Heart right ventricle (tissue), 16 donors: ENCODE measurements at regions not wholly inside any gene's neighbourhood (a gene's known extent, or its start where the extent isn't known, plus 50 kb on each side); places are given as distances from the start of the nearest gene placed in this dataset.

Experiments
- ATAC-seq, 8 donors: fragments of 200-7000 bp; cut with Tn5 transposase; one replicate each; pipeline ENCODE4 v1.9.1; 2020; ENCODE audit warnings: mild to moderate bottlenecking in 8 of 8, moderate library complexity in 8 of 8, moderate number of reproducible peaks in 1 of 8
- DNase-seq, 2 donors: peaks; one replicate each; pipeline ENCODE4 v3.0.0-alpha.2; 2020
- H3K27ac ChIP-seq, 10 donors: fragments of 200-600 bp; sonication (generic) in 2 of 10; one replicate each; pipeline versions ENCODE4 v1.5.0 to v1.8.0; 2020 to 2022; ENCODE audit warnings: mild to moderate bottlenecking in 3 of 10
- H3K27me3 ChIP-seq, 7 donors: fragments of 200-600 bp; one replicate each; pipeline ENCODE4 v1.8.0; 2021 to 2022; ENCODE audit warnings: mild to moderate bottlenecking in 2 of 7
- H3K36me3 ChIP-seq, 9 donors: fragments of 200-600 bp; sonication (generic) in 1 of 9; one replicate each; pipeline versions ENCODE4 v1.5.0 to v1.8.0; 2020 to 2022; ENCODE audit warnings: mild to moderate bottlenecking in 2 of 9
- H3K4me1 ChIP-seq, 9 donors: fragments of 200-600 bp; sonication (generic) in 1 of 9; one replicate each; pipeline versions ENCODE4 v1.5.0 to v1.8.0; 2020 to 2022; ENCODE audit warnings: mild to moderate bottlenecking in 4 of 9
- H3K4me3 ChIP-seq, 10 donors: fragments of 200-600 bp; sonication (generic) in 2 of 10; one replicate each; pipeline versions ENCODE4 v1.5.0 to v1.8.0; 2020 to 2022; ENCODE audit warnings: mild to moderate bottlenecking in 7 of 10, moderate library complexity in 2 of 10
- H3K9me3 ChIP-seq, 11 donors: fragments of 200-600 bp in 10 of 11; sonication (generic) in 2 of 11; one replicate each; pipeline versions ENCODE4 v1.5.0 to v1.8.0; 2013 to 2022; ENCODE audit warnings: mild to moderate bottlenecking in 2 of 11, control low read depth in 1 of 11, moderate library complexity in 1 of 11
- CTCF ChIP-seq, 9 donors: fragments of 200-600 bp; sonication (generic) in 2 of 9; IDR thresholded peaks; one replicate each; pipeline versions ENCODE4 v1.5.0 to v1.8.0; 2021 to 2022; ENCODE audit warnings: antibody characterized with exemption in 9 of 9, mild to moderate bottlenecking in 5 of 9, moderate library complexity in 1 of 9
- WGBS, 2 donors: extraction: QIAGEN DNeasy Blood & Tissue Kit; methylation state at CpG; one replicate each; pipeline ENCODE4 v1.1.7; 2013; ENCODE audit warnings: inconsistent platforms in 1 of 2; 5-methylcytosine and 5-hydroxymethylcytosine counted together
- intact Hi-C, 10 donors: fragments of 100-400 bp; cut with DNase I; formaldehyde crosslinking; loops; one replicate each; pipeline versions ENCODE4 v1.11.1 to v1.14.2; 2022
- donor health status: Arrhythmogenic right ventricular cardiomyopathy.
- donor health status: ischemic (EF 13 %, LVEDD 7.1; RV severe dilation, severe dysfunction).
- donor health status: healthy with polysubstance abuse.
- donor health status: DM: no; HTN: yes; CAD: no.
- donor health status: DM: no; HTN: no; CAD: no.
- donor health status: ischemic (EF 25% LVEDD 6.9; RV normal size, moderate dysfunction).
- donor health status: ischemic (EF 25% LVEDD 5.7; RV mildly dilated, moderate dysfunction).
- donor health status: healthy.
- donor health status: DM: yes; HTN: yes; CAD: no.
- donor health status: Ischemic cardiomyopathy.
- donor health status: ischemic (EF 35%, LVEDD 5.7; RV mildly dilated, moderate dysfunction).
- donor health status: nonischemic (EF 11% LVEDD 7.7; RV severe dilation, severe dysfunction).
- donor health status: DM: yes; HTN: yes; CAD: no.
- donor health status: PGD.
- donor health status: ischemic (EF 29% LVEDD 5.4; RV normal size, mild dysfunction).
- donor health status: nonischemic (EF 23%, LVEDD 6.1; RV moderate dilation, normal function).

- Histone ChIP-seq H3K4me1 (no peaks in the 10 kb centered on the region), H3K36me3 (no peaks in the 10 kb centered on the region), H3K4me3 (no peak overlapping the region), H3K27me3 (no peaks in the 10 kb centered on the region), H3K27ac (no peak overlapping the region), H3K9me3 (no peaks in the 10 kb centered on the region)
- ATAC-seq (no peak), DNase-seq (no peak)
- intact Hi-C loops = no loop called here
- TF ChIP-seq CTCF (IDR thresholded peaks at IDR 0.05) = no peak
- 85 to 90% methylated on average over 5 of the region's 5 CpGs for WGBS, 2 donors
Measured at GRCh38 chr6:104305206-104305605, 554.5 kb downstream of the HACE1 start.

- H3K4me1 ChIP-seq = no peaks in the 10 kb centered on the region
- no peak overlapping the region for H3K4me3 ChIP-seq
- no peaks in the 10 kb centered on the region for H3K36me3 ChIP-seq
- TF ChIP-seq CTCF (IDR thresholded peaks at IDR 0.05) = no peak
- 37 to 58% methylated on average over 10 of the region's 10 CpGs for WGBS, 2 donors
- H3K9me3 ChIP-seq = no peaks in the 10 kb centered on the region
- ATAC-seq (no peak), DNase-seq (no peak)
- H3K27ac ChIP-seq = no peak overlapping the region
- intact Hi-C loops = no loop called here
- H3K27me3 ChIP-seq = no peaks in the 10 kb centered on the region
Measured at GRCh38 chr6:104301951-104302350, 557.8 kb downstream of the HACE1 start.

- no peaks in the 10 kb centered on the region for H3K9me3 ChIP-seq
- no peaks in the 10 kb centered on the region for H3K4me1 ChIP-seq
Measured at GRCh38 chr6:104286641-104287040, 573.1 kb downstream of the HACE1 start.

GRCh38 chr6:104284872-104285271, 574.8 kb downstream of the HACE1 start:
- ATAC-seq = no peak
- H3K4me3 ChIP-seq = no peak overlapping the region
- TF ChIP-seq CTCF (IDR thresholded peaks at IDR 0.05) = no peak
- DNase-seq = no peak
- no peaks in the 10 kb centered on the region for H3K9me3 ChIP-seq
- no peaks in the 10 kb centered on the region for H3K4me1 ChIP-seq
- H3K36me3 ChIP-seq = no peaks in the 10 kb centered on the region
- 82 to 83% methylated on average over 4 of the region's 4 CpGs for WGBS, 2 donors
- intact Hi-C loops = loop anchor here in 1 of 10 donors (10.0 kb wide), 1 partner anchor 810 kb away; no protein-coding TSS in a partner anchor
- no peaks in the 10 kb centered on the region for H3K27me3 ChIP-seq
- H3K27ac ChIP-seq = no peak overlapping the region

More at GRCh38 chr6:104286641-104287040, 573.1 kb downstream of the HACE1 start:
- intact Hi-C loops = loop anchor here in 1 of 10 donors (10.0 kb wide), 1 partner anchor 812 kb away; no protein-coding TSS in a partner anchor
- ATAC-seq = no peak
- DNase-seq = no peak
- H3K27me3 ChIP-seq = no peaks in the 10 kb centered on the region
- H3K36me3 ChIP-seq = no peaks in the 10 kb centered on the region
- no peak overlapping the region for H3K4me3 ChIP-seq
- WGBS, 2 donors = 89 to 90% methylated on average over 1 of the region's 1 CpG
- no peak overlapping the region for H3K27ac ChIP-seq
- no peak for TF ChIP-seq CTCF (IDR thresholded peaks at IDR 0.05)
